Omental fat pad (tissue), 3 donors: ENCODE measurements at regions not wholly inside any gene's neighbourhood (a gene's known extent, or its start where the extent isn't known, plus 50 kb on each side); places are given as distances from the start of the nearest gene placed in this dataset.

Experiments used
- ATAC-seq: fragments of 150-250 bp; one replicate; pipeline ENCODE4 v1.9.1; 2016; ENCODE audit warnings: mild to moderate bottlenecking, moderate library complexity; ENCODE audit not compliant: low FRiP score
- DNase-seq: peaks from one replicate; pipeline ENCODE4 v3.0.0-alpha.2; 2019; ENCODE audit warnings: low spot score
- TF ChIP-seq, protein P1 (sequence below), 3 donors: fragments of 450-650 bp; IDR thresholded peaks; one replicate each; pipeline ENCODE4 v1.5.1; 2016 to 2017; ENCODE audit warnings: antibody characterized with exemption in 3 of 3, mild to moderate bottlenecking in 3 of 3, moderate library complexity in 2 of 3

GRCh38 chr1:69246710-69247109 is 321.0 kb upstream of the LRRC7 start:
- ATAC-seq (no peak), DNase-seq (no peak)
- TF ChIP-seq, protein P1, sequence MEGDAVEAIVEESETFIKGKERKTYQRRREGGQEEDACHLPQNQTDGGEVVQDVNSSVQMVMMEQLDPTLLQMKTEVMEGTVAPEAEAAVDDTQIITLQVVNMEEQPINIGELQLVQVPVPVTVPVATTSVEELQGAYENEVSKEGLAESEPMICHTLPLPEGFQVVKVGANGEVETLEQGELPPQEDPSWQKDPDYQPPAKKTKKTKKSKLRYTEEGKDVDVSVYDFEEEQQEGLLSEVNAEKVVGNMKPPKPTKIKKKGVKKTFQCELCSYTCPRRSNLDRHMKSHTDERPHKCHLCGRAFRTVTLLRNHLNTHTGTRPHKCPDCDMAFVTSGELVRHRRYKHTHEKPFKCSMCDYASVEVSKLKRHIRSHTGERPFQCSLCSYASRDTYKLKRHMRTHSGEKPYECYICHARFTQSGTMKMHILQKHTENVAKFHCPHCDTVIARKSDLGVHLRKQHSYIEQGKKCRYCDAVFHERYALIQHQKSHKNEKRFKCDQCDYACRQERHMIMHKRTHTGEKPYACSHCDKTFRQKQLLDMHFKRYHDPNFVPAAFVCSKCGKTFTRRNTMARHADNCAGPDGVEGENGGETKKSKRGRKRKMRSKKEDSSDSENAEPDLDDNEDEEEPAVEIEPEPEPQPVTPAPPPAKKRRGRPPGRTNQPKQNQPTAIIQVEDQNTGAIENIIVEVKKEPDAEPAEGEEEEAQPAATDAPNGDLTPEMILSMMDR (IDR thresholded peaks at IDR 0.05), result no peak

- DNase-seq, result no peak
- TF ChIP-seq, protein P1 (IDR thresholded peaks at IDR 0.05), result no peak
Measured at GRCh38 chr1:69252696-69253095, 315.0 kb upstream of the LRRC7 start.

DNA sequence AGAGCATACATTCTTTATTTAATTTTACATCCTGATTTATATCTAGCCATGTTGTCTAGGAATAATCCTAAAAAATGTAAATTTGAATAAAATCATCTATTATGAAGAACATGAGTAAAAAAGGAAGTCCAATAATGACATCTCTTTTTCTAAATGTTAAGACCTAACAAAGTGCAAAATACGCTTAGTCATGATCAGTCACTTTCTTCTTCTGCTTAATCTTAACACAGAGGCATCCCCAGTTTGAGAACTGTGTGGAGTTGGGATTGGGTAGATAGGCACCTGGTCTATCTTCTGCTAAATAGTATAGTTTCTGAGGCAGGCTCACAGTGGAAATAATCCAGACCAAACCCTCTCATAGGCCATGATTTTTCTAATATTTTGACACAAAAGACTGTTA is 311.7 kb upstream of the LRRC7 start:
- no peak for ATAC-seq
- TF ChIP-seq, protein P1 (IDR thresholded peaks at IDR 0.05), result no peak

More at GRCh38 chr1:69252696-69253095, 315.0 kb upstream of the LRRC7 start:
- ATAC-seq, result no peak

GRCh38 chr1:69258842-69259241 is 308.9 kb upstream of the LRRC7 start:
- no peak for DNase-seq
- TF ChIP-seq, protein P1 (IDR thresholded peaks at IDR 0.05), result no peak

More for the DNA sequence above, 311.7 kb upstream of the LRRC7 start:
- no peak for DNase-seq

DNA sequence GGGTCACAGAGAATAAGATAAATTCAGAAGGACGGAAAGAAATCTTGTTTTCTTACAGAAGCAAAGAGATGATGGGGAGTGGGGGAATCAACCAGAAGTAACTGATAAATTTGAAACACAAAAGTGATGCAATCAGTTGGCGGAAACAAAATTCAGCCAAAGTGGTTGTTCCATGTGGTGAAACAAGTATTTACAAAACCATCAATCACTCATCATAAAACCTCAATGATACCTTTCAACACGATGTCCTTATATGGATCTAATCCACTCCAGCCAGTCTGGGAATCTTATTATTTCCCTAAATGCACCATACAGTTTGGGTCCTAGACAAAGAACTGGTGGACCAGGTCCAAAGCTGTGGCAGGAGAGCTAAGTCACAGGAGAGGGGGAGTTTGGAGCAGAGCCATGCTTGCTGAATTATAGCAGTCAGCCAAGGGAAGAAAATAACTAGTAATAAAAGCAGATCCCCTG is 303.8 kb upstream of the LRRC7 start:
- DNase-seq (no peak), ATAC-seq (no peak)
- TF ChIP-seq, protein P1 (IDR thresholded peaks at IDR 0.05), result no peak

More at GRCh38 chr1:69258842-69259241, 308.9 kb upstream of the LRRC7 start:
- no peak for ATAC-seq

DNA sequence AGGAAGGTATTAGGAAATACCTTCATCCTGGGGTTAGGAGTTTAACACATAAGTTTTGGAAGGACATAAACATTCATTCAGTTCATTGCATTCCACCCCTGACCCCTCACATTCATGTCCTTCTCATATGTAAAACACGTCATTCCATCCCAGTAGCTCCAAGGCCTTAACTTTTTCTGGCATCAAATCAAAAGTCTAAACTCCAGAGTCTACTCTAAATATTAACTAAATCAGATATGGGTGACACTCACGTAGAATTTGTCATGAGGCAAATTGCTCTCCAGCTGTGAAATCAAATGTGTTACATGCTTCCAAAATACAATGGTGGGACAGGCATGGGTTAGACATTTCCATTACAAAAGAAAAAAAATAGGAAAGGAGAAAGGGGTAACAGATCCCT is 298.2 kb upstream of the LRRC7 start:
- DNase-seq (no peak), ATAC-seq (no peak)
- TF ChIP-seq, protein P1 (IDR thresholded peaks at IDR 0.05), result no peak

GRCh38 chr1:69271587-69272125 is 296.1 kb upstream of the LRRC7 start:
- TF ChIP-seq, protein P1 (IDR thresholded peaks at IDR 0.05), result no peak
- ATAC-seq, result no peak
- DNase-seq, result no peak
